ENCODE measurements at regions not wholly inside any gene's neighbourhood (a gene's known extent, or its start where the extent isn't known, plus 50 kb on each side); places are given as distances from the start of the nearest gene placed in this dataset.

- POLR2A ChIA-PET: no interaction called here
- no peak overlapping the region for H3K4me3 ChIP-seq (ENCODE audit: low read depth in 2 of 2, low read length in 2 of 2)
Observed at GRCh38 chr2:225841314-225841713, 441.8 kb downstream of the NYAP2 start.

GRCh38 chr2:225837328-225837727 is 437.8 kb downstream of the NYAP2 start:
- no peak for TF ChIP-seq TCF7L2 (IDR thresholded peaks at IDR 0.05; ENCODE audit: low read depth, low read length)
- TF ChIP-seq, protein P1, sequence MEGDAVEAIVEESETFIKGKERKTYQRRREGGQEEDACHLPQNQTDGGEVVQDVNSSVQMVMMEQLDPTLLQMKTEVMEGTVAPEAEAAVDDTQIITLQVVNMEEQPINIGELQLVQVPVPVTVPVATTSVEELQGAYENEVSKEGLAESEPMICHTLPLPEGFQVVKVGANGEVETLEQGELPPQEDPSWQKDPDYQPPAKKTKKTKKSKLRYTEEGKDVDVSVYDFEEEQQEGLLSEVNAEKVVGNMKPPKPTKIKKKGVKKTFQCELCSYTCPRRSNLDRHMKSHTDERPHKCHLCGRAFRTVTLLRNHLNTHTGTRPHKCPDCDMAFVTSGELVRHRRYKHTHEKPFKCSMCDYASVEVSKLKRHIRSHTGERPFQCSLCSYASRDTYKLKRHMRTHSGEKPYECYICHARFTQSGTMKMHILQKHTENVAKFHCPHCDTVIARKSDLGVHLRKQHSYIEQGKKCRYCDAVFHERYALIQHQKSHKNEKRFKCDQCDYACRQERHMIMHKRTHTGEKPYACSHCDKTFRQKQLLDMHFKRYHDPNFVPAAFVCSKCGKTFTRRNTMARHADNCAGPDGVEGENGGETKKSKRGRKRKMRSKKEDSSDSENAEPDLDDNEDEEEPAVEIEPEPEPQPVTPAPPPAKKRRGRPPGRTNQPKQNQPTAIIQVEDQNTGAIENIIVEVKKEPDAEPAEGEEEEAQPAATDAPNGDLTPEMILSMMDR (IDR thresholded peaks at IDR 0.05): no peak
- no peak for TF ChIP-seq POLR2AphosphoS5 (IDR thresholded peaks at IDR 0.05; ENCODE audit: low read depth, low read length)
- TF ChIP-seq SIN3A (IDR thresholded peaks at IDR 0.05; ENCODE audit: borderline replicate concordance, insufficient read depth, low read depth, low read length): no peak
- TF ChIP-seq, protein P2, sequence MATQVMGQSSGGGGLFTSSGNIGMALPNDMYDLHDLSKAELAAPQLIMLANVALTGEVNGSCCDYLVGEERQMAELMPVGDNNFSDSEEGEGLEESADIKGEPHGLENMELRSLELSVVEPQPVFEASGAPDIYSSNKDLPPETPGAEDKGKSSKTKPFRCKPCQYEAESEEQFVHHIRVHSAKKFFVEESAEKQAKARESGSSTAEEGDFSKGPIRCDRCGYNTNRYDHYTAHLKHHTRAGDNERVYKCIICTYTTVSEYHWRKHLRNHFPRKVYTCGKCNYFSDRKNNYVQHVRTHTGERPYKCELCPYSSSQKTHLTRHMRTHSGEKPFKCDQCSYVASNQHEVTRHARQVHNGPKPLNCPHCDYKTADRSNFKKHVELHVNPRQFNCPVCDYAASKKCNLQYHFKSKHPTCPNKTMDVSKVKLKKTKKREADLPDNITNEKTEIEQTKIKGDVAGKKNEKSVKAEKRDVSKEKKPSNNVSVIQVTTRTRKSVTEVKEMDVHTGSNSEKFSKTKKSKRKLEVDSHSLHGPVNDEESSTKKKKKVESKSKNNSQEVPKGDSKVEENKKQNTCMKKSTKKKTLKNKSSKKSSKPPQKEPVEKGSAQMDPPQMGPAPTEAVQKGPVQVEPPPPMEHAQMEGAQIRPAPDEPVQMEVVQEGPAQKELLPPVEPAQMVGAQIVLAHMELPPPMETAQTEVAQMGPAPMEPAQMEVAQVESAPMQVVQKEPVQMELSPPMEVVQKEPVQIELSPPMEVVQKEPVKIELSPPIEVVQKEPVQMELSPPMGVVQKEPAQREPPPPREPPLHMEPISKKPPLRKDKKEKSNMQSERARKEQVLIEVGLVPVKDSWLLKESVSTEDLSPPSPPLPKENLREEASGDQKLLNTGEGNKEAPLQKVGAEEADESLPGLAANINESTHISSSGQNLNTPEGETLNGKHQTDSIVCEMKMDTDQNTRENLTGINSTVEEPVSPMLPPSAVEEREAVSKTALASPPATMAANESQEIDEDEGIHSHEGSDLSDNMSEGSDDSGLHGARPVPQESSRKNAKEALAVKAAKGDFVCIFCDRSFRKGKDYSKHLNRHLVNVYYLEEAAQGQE (IDR thresholded peaks at IDR 0.05; ENCODE audit: insufficient read depth in 1 of 2, low read depth in 2 of 2, low read length in 1 of 2): no peak
- no peak for ATAC-seq
- DNase-seq (ENCODE audit: low read depth, low spot score): no peak
- in situ Hi-C loops (cut with HindIII; ENCODE audit: low pct_unique_long_range_greater_than_20kb, low sequenced_read_pairs) (no loop called here), intact Hi-C loops (cut with micrococcal nuclease; ENCODE audit: unreplicated experiment) (no loop called here)
- no peak overlapping the region for H3K27ac ChIP-seq (ENCODE audit: low read length)
- no peaks in the 10 kb centered on the region for H3K4me1 ChIP-seq (ENCODE audit: control insufficient read depth, insufficient read depth, low read length)
- H3K4me3 ChIP-seq (ENCODE audit: low read depth in 2 of 2, low read length in 2 of 2): no peak overlapping the region
- no peaks in the 10 kb centered on the region for H3K36me3 ChIP-seq (ENCODE audit: control insufficient read depth, insufficient read depth, low read length)
- no peaks in the 10 kb centered on the region for H3K9me3 ChIP-seq (ENCODE audit: control insufficient read depth, insufficient read depth, low read depth, low read length)
- H3K27me3 ChIP-seq (ENCODE audit: control insufficient read depth, insufficient read depth, low read length): no peaks in the 10 kb centered on the region
- ChIA-PET CTCF (no interaction called here), POLR2A (no interaction called here)
- no TSS peak for BruUV-seq (replicated peaks)

More at GRCh38 chr2:225841314-225841713, 441.8 kb downstream of the NYAP2 start:
- TF ChIP-seq, protein P2 (IDR thresholded peaks at IDR 0.05; ENCODE audit: insufficient read depth in 1 of 2, low read depth in 2 of 2, low read length in 1 of 2): no peak
- no peak for TF ChIP-seq SIN3A (IDR thresholded peaks at IDR 0.05; ENCODE audit: borderline replicate concordance, insufficient read depth, low read depth, low read length)
- Histone ChIP-seq H3K4me1 (ENCODE audit: control insufficient read depth, insufficient read depth, low read length) (no peaks in the 10 kb centered on the region), H3K27me3 (ENCODE audit: control insufficient read depth, insufficient read depth, low read length) (no peaks in the 10 kb centered on the region), H3K36me3 (ENCODE audit: control insufficient read depth, insufficient read depth, low read length) (no peaks in the 10 kb centered on the region), H3K27ac (ENCODE audit: low read length) (no peak overlapping the region), H3K9me3 (ENCODE audit: control insufficient read depth, insufficient read depth, low read depth, low read length) (no peaks in the 10 kb centered on the region)
- CTCF ChIA-PET: no interaction called here
- ATAC-seq (no peak), DNase-seq (ENCODE audit: low read depth, low spot score) (no peak)
- BruUV-seq (replicated peaks): no TSS peak
- intact Hi-C loops (cut with micrococcal nuclease; ENCODE audit: unreplicated experiment) (no loop called here), in situ Hi-C loops (cut with HindIII; ENCODE audit: low pct_unique_long_range_greater_than_20kb, low sequenced_read_pairs) (no loop called here)

Measured in Panc1 (cell line).